M059J (cell line): ENCODE measurements at regions not wholly inside any gene's neighbourhood (a gene's known extent, or its start where the extent isn't known, plus 50 kb on each side); places are given as distances from the start of the nearest gene placed in this dataset.

Source experiments
- DNase-seq: peaks from one replicate; pipeline ENCODE4 v3.0.0-alpha.2; 2012; ENCODE audit warnings: low read depth

GRCh38 chr17:36864827-36865430 lies 72.3 kb upstream of the LHX1 start:
- DNase-seq, result no peak

- DNase-seq, result no peak
These were observed 69.4 kb upstream of the LHX1 start for GRCh38 chr17:36867716-36868341.

GRCh38 chr17:36868777-36869176 lies 68.5 kb upstream of the LHX1 start:
- DNase-seq, result no peak

GRCh38 chr17:36869441-36869840 lies 67.8 kb upstream of the LHX1 start:
- no peak for DNase-seq

- peak; percentile 35 for DNase-seq
These were observed 67.2 kb upstream of the LHX1 start for GRCh38 chr17:36869856-36870719.

- DNase-seq, result no peak
These were observed 66.6 kb upstream of the LHX1 start for GRCh38 chr17:36870720-36870999.

- DNase-seq, result no peak
These were observed 61.5 kb upstream of the LHX1 start for GRCh38 chr17:36875698-36876293.

GRCh38 chr17:36876966-36877365 lies 60.3 kb upstream of the LHX1 start:
- no peak for DNase-seq

- DNase-seq, result peak; percentile 28
These were observed 59.5 kb upstream of the LHX1 start for GRCh38 chr17:36877771-36878170.

GRCh38 chr17:36878216-36878615 lies 59.1 kb upstream of the LHX1 start:
- DNase-seq, result no peak

GRCh38 chr17:36879027-36879426 lies 58.2 kb upstream of the LHX1 start:
- DNase-seq, result no peak

GRCh38 chr17:36879624-36880131 lies 57.6 kb upstream of the LHX1 start:
- no peak for DNase-seq

GRCh38 chr17:36880268-36880905 lies 56.9 kb upstream of the LHX1 start:
- peak; percentile 29 for DNase-seq

- no peak for DNase-seq
These were observed 56.0 kb upstream of the LHX1 start for GRCh38 chr17:36881323-36881722.

GRCh38 chr17:36884495-36885152 lies 52.7 kb upstream of the LHX1 start:
- DNase-seq, result no peak

- DNase-seq, result no peak
These were observed 52.0 kb upstream of the LHX1 start for GRCh38 chr17:36885153-36885735.

- DNase-seq, result no peak
These were observed 51.4 kb upstream of the LHX1 start for GRCh38 chr17:36885771-36886377.
